ENCODE measurements at regions not wholly inside any gene's neighbourhood (a gene's known extent, or its start where the extent isn't known, plus 50 kb on each side); places are given as distances from the start of the nearest gene placed in this dataset.

- TF ChIP-seq CTCF (IDR thresholded peaks at IDR 0.05) (no peak), POLR2A (IDR thresholded peaks at IDR 0.05) (no peak)
Observed at GRCh38 chr4:147014946-147015345, 69.3 kb upstream of the TTC29 start.
